Right lobe of liver (tissue), 4 donors: ENCODE measurements at regions not wholly inside any gene's neighbourhood (a gene's known extent, or its start where the extent isn't known, plus 50 kb on each side); places are given as distances from the start of the nearest gene placed in this dataset.

ENCODE experiments used
- POLR2A ChIP-seq: fragments of 450-650 bp; IDR thresholded peaks from one replicate; pipeline ENCODE4 v1.6.1; 2017; ENCODE audit warnings: antibody characterized with exemption, mild to moderate bottlenecking
- TF ChIP-seq, protein P1 (sequence below), 4 donors: fragments of 200-600 bp in 3 of 4; fragments of 450-650 bp in 1 of 4; IDR thresholded peaks; one replicate each; pipeline versions ENCODE4 v1.5.1 to v1.8.0; 2016 to 2022; ENCODE audit warnings: antibody characterized with exemption in 4 of 4, mild to moderate bottlenecking in 2 of 4
- donor health status: DM: no; HTN: no; CAD: no.
- donor health status: DM: no; HTN: no; CAD: no.
- donor health status: DM: no; HTN: yes; CAD: no.

DNA sequence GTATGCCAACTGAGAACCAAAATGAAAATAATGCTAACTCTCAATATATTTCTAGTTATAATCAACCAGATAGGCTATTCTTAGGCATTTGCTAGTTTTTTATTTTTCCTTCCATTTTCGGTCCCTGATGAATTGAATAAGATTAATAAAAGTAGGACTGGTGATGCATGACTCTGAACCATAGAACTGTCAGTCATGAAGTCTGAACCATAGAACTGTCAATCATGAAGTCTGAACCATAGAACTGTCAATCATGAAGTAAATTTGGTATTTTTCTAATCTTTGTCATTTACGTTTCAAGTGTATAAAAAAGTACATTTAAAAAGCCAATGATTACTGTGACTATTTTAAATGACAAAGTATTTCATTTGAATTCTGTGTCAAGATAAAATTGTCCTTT lies 460.2 kb upstream of the NDST3 start:
- TF ChIP-seq, protein P1, sequence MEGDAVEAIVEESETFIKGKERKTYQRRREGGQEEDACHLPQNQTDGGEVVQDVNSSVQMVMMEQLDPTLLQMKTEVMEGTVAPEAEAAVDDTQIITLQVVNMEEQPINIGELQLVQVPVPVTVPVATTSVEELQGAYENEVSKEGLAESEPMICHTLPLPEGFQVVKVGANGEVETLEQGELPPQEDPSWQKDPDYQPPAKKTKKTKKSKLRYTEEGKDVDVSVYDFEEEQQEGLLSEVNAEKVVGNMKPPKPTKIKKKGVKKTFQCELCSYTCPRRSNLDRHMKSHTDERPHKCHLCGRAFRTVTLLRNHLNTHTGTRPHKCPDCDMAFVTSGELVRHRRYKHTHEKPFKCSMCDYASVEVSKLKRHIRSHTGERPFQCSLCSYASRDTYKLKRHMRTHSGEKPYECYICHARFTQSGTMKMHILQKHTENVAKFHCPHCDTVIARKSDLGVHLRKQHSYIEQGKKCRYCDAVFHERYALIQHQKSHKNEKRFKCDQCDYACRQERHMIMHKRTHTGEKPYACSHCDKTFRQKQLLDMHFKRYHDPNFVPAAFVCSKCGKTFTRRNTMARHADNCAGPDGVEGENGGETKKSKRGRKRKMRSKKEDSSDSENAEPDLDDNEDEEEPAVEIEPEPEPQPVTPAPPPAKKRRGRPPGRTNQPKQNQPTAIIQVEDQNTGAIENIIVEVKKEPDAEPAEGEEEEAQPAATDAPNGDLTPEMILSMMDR (IDR thresholded peaks at IDR 0.05) = no peak
- no peak for TF ChIP-seq POLR2A
